H9 (cell line): ENCODE measurements at regions not wholly inside any gene's neighbourhood (a gene's known extent, or its start where the extent isn't known, plus 50 kb on each side); places are given as distances from the start of the nearest gene placed in this dataset.

Experiments used
- DNase-seq: peaks from one replicate; pipeline ENCODE4 v3.0.0-alpha.2; 2017
- H2AFZ ChIP-seq: one replicate; pipeline ENCODE4 v1.6.1; 2013; ENCODE audit warnings: mild to moderate bottlenecking, low read length, control low read depth, moderate library complexity
- H2AK5ac ChIP-seq: 2 replicates; pipeline ENCODE4 v1.6.1; 2013; ENCODE audit warnings: low read length, control low read depth, mixed read lengths; ENCODE audit not compliant: insufficient read length
- H2BK120ac ChIP-seq: one replicate; pipeline ENCODE4 v1.6.1; 2013; ENCODE audit warnings: low read depth, mild to moderate bottlenecking, low read length, control low read depth, inconsistent platforms; ENCODE audit not compliant: poor library complexity, severe bottlenecking
- H2BK12ac ChIP-seq: 2 replicates; pipeline ENCODE4 v1.6.1; 2013; ENCODE audit warnings: low read length, control low read depth, mixed read lengths, low read depth; ENCODE audit not compliant: insufficient read length
- H2BK15ac ChIP-seq: 2 replicates; pipeline ENCODE4 v1.6.1; 2013; ENCODE audit warnings: low read depth, low read length, control low read depth
- H2BK20ac ChIP-seq: one replicate; pipeline ENCODE4 v1.6.1; 2013; ENCODE audit warnings: low read depth, mild to moderate bottlenecking, low read length, control low read depth, inconsistent platforms; ENCODE audit not compliant: poor library complexity, severe bottlenecking
- H2BK5ac ChIP-seq: 2 replicates; pipeline ENCODE4 v1.6.1; 2013; ENCODE audit warnings: low read length, control low read depth, mixed read lengths; ENCODE audit not compliant: insufficient read length
- H3K14ac ChIP-seq: 2 replicates; pipeline ENCODE4 v1.6.1; 2013; ENCODE audit warnings: low read length, control low read depth; ENCODE audit not compliant: insufficient read depth
- H3K18ac ChIP-seq: 2 replicates; pipeline ENCODE4 v1.6.1; 2013; ENCODE audit warnings: low read depth, mild to moderate bottlenecking, mixed read lengths, low read length, control low read depth; ENCODE audit not compliant: insufficient read length
- H3K23ac ChIP-seq: 2 replicates; pipeline ENCODE4 v1.6.1; 2013; ENCODE audit warnings: low read length, control low read depth, mixed read lengths, low read depth; ENCODE audit not compliant: insufficient read length
- H3K23me2 ChIP-seq: 2 replicates; pipeline ENCODE4 v1.6.1; 2013; ENCODE audit warnings: low read depth, mild to moderate bottlenecking, mixed read lengths, low read length, control low read depth; ENCODE audit not compliant: insufficient read length, poor library complexity, severe bottlenecking
- H3K27ac ChIP-seq: 2 replicates; pipeline ENCODE4 v1.5.1; 2013; ENCODE audit warnings: low read length, control low read depth, mixed read lengths, low read depth; ENCODE audit not compliant: insufficient read length
- H3K27me3 ChIP-seq: 2 replicates; pipeline ENCODE4 v1.6.1; 2013; ENCODE audit warnings: low read length, control low read depth, inconsistent platforms; ENCODE audit not compliant: insufficient read depth
- H3K4ac ChIP-seq: 2 replicates; pipeline ENCODE4 v1.6.1; 2013; ENCODE audit warnings: low read depth, mild to moderate bottlenecking, control low read depth, inconsistent platforms, low read length, moderate library complexity
- H3K4me1 ChIP-seq: 2 replicates; pipeline ENCODE4 v1.6.1; 2013; ENCODE audit warnings: low read length, control low read depth, inconsistent platforms; ENCODE audit not compliant: insufficient read depth
- H3K4me2 ChIP-seq: 2 replicates; pipeline ENCODE4 v1.6.1; 2013; ENCODE audit warnings: low read length, control low read depth, mixed read lengths; ENCODE audit not compliant: insufficient read length, insufficient read depth
- H3K56ac ChIP-seq: 2 replicates; pipeline ENCODE4 v1.6.1; 2013; ENCODE audit warnings: low read depth, mild to moderate bottlenecking, mixed read lengths, low read length, control low read depth; ENCODE audit not compliant: insufficient read length
- H3K79me1 ChIP-seq: 2 replicates; pipeline ENCODE4 v1.6.1; 2013; ENCODE audit warnings: low read depth, mild to moderate bottlenecking, moderate library complexity, low read length, control low read depth, inconsistent platforms; ENCODE audit not compliant: insufficient read depth, poor library complexity, severe bottlenecking
- H3K79me2 ChIP-seq: 2 replicates; pipeline ENCODE4 v1.6.1; 2013; ENCODE audit warnings: low read length, control low read depth, inconsistent platforms; ENCODE audit not compliant: insufficient read depth
- H3K9ac ChIP-seq: 2 replicates; pipeline ENCODE4 v1.6.1; 2013; ENCODE audit warnings: low read length, control low read depth, mixed read lengths; ENCODE audit not compliant: insufficient read length; ENCODE audit errors: extremely low read depth
- H3K9me3 ChIP-seq: one replicate; pipeline ENCODE4 v1.6.1; 2013; ENCODE audit warnings: low read depth, low read length, inconsistent platforms; ENCODE audit not compliant: control insufficient read depth
- H3T11ph ChIP-seq: one replicate; pipeline ENCODE4 v1.6.1; 2013; ENCODE audit warnings: mild to moderate bottlenecking, low read length, control low read depth, inconsistent platforms
- H4K20me1 ChIP-seq: one replicate; pipeline ENCODE4 v1.6.1; 2013; ENCODE audit not compliant: control insufficient read depth, insufficient read length, insufficient read depth
- H4K5ac ChIP-seq: 2 replicates; pipeline ENCODE4 v1.6.1; 2013; ENCODE audit warnings: low read depth, mild to moderate bottlenecking, mixed read lengths, low read length, control low read depth; ENCODE audit not compliant: insufficient read length
- H4K8ac ChIP-seq: replicated peaks from 2 replicates; pipeline ENCODE4 v1.6.1; 2013; ENCODE audit warnings: low read length, control low read depth, mixed read lengths, low read depth; ENCODE audit not compliant: insufficient read length
- H4K91ac ChIP-seq: 2 replicates; pipeline ENCODE4 v1.6.1; 2013; ENCODE audit warnings: low read depth, mild to moderate bottlenecking, moderate library complexity, mixed read lengths, low read length, control low read depth; ENCODE audit not compliant: insufficient read length
- H3K27ac Mint-ChIP-seq, 3 experiments: 2 replicates in 2 of 3; 3 replicates in 1 of 3; pipeline ENCODE4 v1.8.0; 2020 to 2021; ENCODE audit warnings: mixed read lengths in 3 of 3, mild to moderate bottlenecking in 1 of 3, moderate library complexity in 1 of 3
- H3K27me3 Mint-ChIP-seq: 2 replicates; pipeline ENCODE4 v1.8.0; 2021; ENCODE audit warnings: low read depth, mild to moderate bottlenecking, moderate library complexity, mixed read lengths
- H3K36me3 Mint-ChIP-seq, 3 experiments: 2 replicates in 2 of 3; 3 replicates in 1 of 3; pipeline ENCODE4 v1.8.0; 2020 to 2021; ENCODE audit warnings: low read depth in 3 of 3, mixed read lengths in 3 of 3; ENCODE audit not compliant: insufficient read depth in 1 of 3
- H3K4me1 Mint-ChIP-seq, 2 experiments: 2 replicates each; pipeline ENCODE4 v1.8.0; 2020; ENCODE audit warnings: mixed read lengths in 2 of 2
- H3K4me3 Mint-ChIP-seq, 2 experiments: 2 replicates in 1 of 2; 3 replicates in 1 of 2; pipeline ENCODE4 v1.8.0; 2020 to 2021; ENCODE audit warnings: mild to moderate bottlenecking in 2 of 2, mixed read lengths in 2 of 2, moderate library complexity in 1 of 2
- H3K9me3 Mint-ChIP-seq, 2 experiments: 2 replicates in 1 of 2; 3 replicates in 1 of 2; pipeline ENCODE4 v1.8.0; 2020; ENCODE audit warnings: mild to moderate bottlenecking in 2 of 2, mixed read lengths in 2 of 2, moderate library complexity in 1 of 2
- CTCF ChIP-seq: fragments of 200-600 bp; sonication (generic); conservative IDR thresholded peaks from 3 replicates; pipeline ENCODE4 v1.8.0; 2021; ENCODE audit warnings: antibody characterized with exemption, mild to moderate bottlenecking
- WGBS: extraction: QIAGEN DNeasy Blood & Tissue Kit; methylation state at CpG from one replicate; pipeline ENCODE4 v1.1.7; 2013; ENCODE audit warnings: missing lambda C conversion rate, low lambda C conversion rate, mixed read lengths; ENCODE audit not compliant: insufficient read length; ENCODE audit errors: extremely low coverage; 5-methylcytosine and 5-hydroxymethylcytosine counted together

GRCh38 chr2:160943414-160943813 lies 216.8 kb upstream of the TANK start:
- no peak overlapping the region for H4K5ac ChIP-seq
- H2BK20ac ChIP-seq = no peak overlapping the region
- no peak overlapping the region for H4K91ac ChIP-seq
- no peaks in the 10 kb centered on the region for H3K27me3 ChIP-seq
- H3K9ac ChIP-seq = no peak overlapping the region
- no peak overlapping the region for H3T11ph ChIP-seq
- no peak overlapping the region for H3K27ac ChIP-seq
- no peaks in the 10 kb centered on the region for H3K9me3 ChIP-seq
- H3K4me2 ChIP-seq = no peak overlapping the region
- H4K8ac ChIP-seq = no peak overlapping the region
- Mint-ChIP-seq H3K4me3 (no peak overlapping the region), H3K9me3 (0 out of 5 replicates have a peak, but pooled peaks cover 0 to 2% of the 10 kb centered on the region in 2 experiments), H3K27ac (no peak overlapping the region), H3K27me3 (no peaks in the 10 kb centered on the region), H3K36me3 (peaks cover 0 to 3% (median 0%) of the 10 kb centered on the region in 3 experiments; a peak in 2 of 7 replicates), H3K4me1 (peaks cover 27 to 28% of the 10 kb centered on the region in 2 experiments)
- no peak overlapping the region for H3K23ac ChIP-seq
- no peak overlapping the region for H2BK15ac ChIP-seq
- peaks cover 2% of the 10 kb centered on the region; the same call in 1 of the 2 replicates for H3K4me1 ChIP-seq
- no peak overlapping the region for H2AK5ac ChIP-seq
- WGBS = no CpG with 5 or more reads among the region's 3 CpGs
- no peak overlapping the region for H3K18ac ChIP-seq
- no peak overlapping the region for H2AFZ ChIP-seq
- H3K56ac ChIP-seq = no peak overlapping the region
- H3K79me2 ChIP-seq = no peaks in the 10 kb centered on the region
- DNase-seq = no peak
- no peaks in the 10 kb centered on the region for H4K20me1 ChIP-seq
- no peaks in the 10 kb centered on the region for H3K23me2 ChIP-seq
- H2BK12ac ChIP-seq = no peak overlapping the region
- H2BK120ac ChIP-seq = no peak overlapping the region
- no peaks in the 10 kb centered on the region for H3K79me1 ChIP-seq
- TF ChIP-seq CTCF = no peak
- no peak overlapping the region for H2BK5ac ChIP-seq
- H3K14ac ChIP-seq = no peak overlapping the region
- no peak overlapping the region for H3K4ac ChIP-seq
